WTC11 (cell line): ENCODE measurements at regions not wholly inside any gene's neighbourhood (a gene's known extent, or its start where the extent isn't known, plus 50 kb on each side); places are given as distances from the start of the nearest gene placed in this dataset.

Experiments
- ATAC-seq: fragments of 200-7000 bp; cut with Tn5 transposase; 2 replicates; pipeline ENCODE4 v1.10.0; 2021; ENCODE audit warnings: mild to moderate bottlenecking, moderate library complexity
- CTCF ChIA-PET: fragments of 300-600 bp; sonication (Branson Sonifier 250); formaldehyde crosslinking; loops from one replicate; lab custom pipeline; 2021; ENCODE audit warnings: antibody characterized with exemption; lab: Charles Lee
- POLR2A ChIA-PET: fragments of 350-600 bp; sonication (Branson Sonifier 250); formaldehyde crosslinking; loops from one replicate; lab custom pipeline; 2021; ENCODE audit warnings: antibody characterized with exemption; lab: Charles Lee
- DNase-seq: peaks from one replicate; pipeline ENCODE4 v3.0.0; 2021; ENCODE audit warnings: low spot score
- H3K27ac Mint-ChIP-seq: 2 replicates; pipeline ENCODE4 v1.8.0; 2021; ENCODE audit warnings: mixed read lengths
- H3K27me3 Mint-ChIP-seq: 2 replicates; pipeline ENCODE4 v1.8.0; 2021; ENCODE audit warnings: low read depth, mild to moderate bottlenecking, moderate library complexity, mixed read lengths
- H3K36me3 Mint-ChIP-seq: 2 replicates; pipeline ENCODE4 v1.8.0; 2021; ENCODE audit warnings: mixed read lengths
- H3K4me1 Mint-ChIP-seq: 2 replicates; pipeline ENCODE4 v1.8.0; 2022; ENCODE audit warnings: mixed read lengths
- H3K4me3 Mint-ChIP-seq: 2 replicates; pipeline ENCODE4 v1.8.0; 2021; ENCODE audit warnings: mild to moderate bottlenecking, moderate library complexity, mixed read lengths
- H3K9me3 Mint-ChIP-seq: 2 replicates; pipeline ENCODE4 v1.8.0; 2021; ENCODE audit warnings: mixed read lengths
- ELF4 ChIP-seq: sonication (generic); formaldehyde crosslinking; IDR thresholded peaks from 2 replicates; pipeline ENCODE4 v1.8.1; 2022; ENCODE audit warnings: low read depth, mild to moderate bottlenecking, moderate library complexity, missing genetic modification reagents
- ERG ChIP-seq: fragments of 250-450 bp; sonication (Bioruptor Pico); IDR thresholded peaks from 2 replicates; pipeline ENCODE4 v1.8.0; 2021; ENCODE audit warnings: mild to moderate bottlenecking
- FOXJ3 ChIP-seq: sonication (generic); formaldehyde crosslinking; IDR thresholded peaks from 2 replicates; pipeline ENCODE4 v1.9.0; 2021; ENCODE audit warnings: missing genetic modification reagents, mild to moderate bottlenecking, borderline replicate concordance
- GTF2I ChIP-seq: fragments of 250-450 bp; sonication (Bioruptor Pico); conservative IDR thresholded peaks from 2 replicates; pipeline ENCODE4 v1.4.0; 2021; ENCODE audit warnings: mild to moderate bottlenecking
- IRF1 ChIP-seq: sonication (generic); formaldehyde crosslinking; IDR thresholded peaks from 2 replicates; pipeline ENCODE4 v1.8.0; 2023; ENCODE audit warnings: missing genetic modification reagents
- JAZF1 ChIP-seq: fragments of 250-450 bp; sonication (Bioruptor Pico); IDR thresholded peaks from 2 replicates; pipeline ENCODE4 v1.9.0; 2021; ENCODE audit warnings: moderate library complexity, mild to moderate bottlenecking, inconsistent platforms
- MYBL2 ChIP-seq: sonication (generic); formaldehyde crosslinking; IDR thresholded peaks from 2 replicates; pipeline ENCODE4 v1.8.1; 2023; ENCODE audit warnings: mild to moderate bottlenecking, moderate library complexity, missing genetic modification reagents
- NFE2L1 ChIP-seq: sonication (generic); formaldehyde crosslinking; IDR thresholded peaks from 2 replicates; pipeline ENCODE4 v1.8.1; 2023; ENCODE audit warnings: missing genetic modification reagents
- RORB ChIP-seq: fragments of 250-450 bp; sonication (Bioruptor Pico); IDR thresholded peaks from 2 replicates; pipeline ENCODE4 v1.9.0; 2021; ENCODE audit warnings: mild to moderate bottlenecking
- ZNF121 ChIP-seq: sonication (generic); formaldehyde crosslinking; IDR thresholded peaks from 2 replicates; pipeline ENCODE4 v1.8.0; 2023; ENCODE audit warnings: missing genetic modification reagents
- ZNF317 ChIP-seq: sonication (generic); formaldehyde crosslinking; IDR thresholded peaks from 2 replicates; pipeline ENCODE4 v1.8.1; 2023; ENCODE audit warnings: low read depth, mild to moderate bottlenecking, moderate library complexity, missing genetic modification reagents, borderline replicate concordance
- ZNF416 ChIP-seq: fragments of 250-450 bp; sonication (Bioruptor Pico); IDR thresholded peaks from 2 replicates; pipeline ENCODE4 v1.9.0; 2021; ENCODE audit warnings: mild to moderate bottlenecking, inconsistent platforms
- ZNF532 ChIP-seq: fragments of 250-450 bp; sonication (Bioruptor Pico); IDR thresholded peaks from 2 replicates; pipeline ENCODE4 v1.9.0; 2021; ENCODE audit warnings: mild to moderate bottlenecking, borderline replicate concordance
- TF ChIP-seq, protein P1 (sequence below): sonication (generic); formaldehyde crosslinking; IDR thresholded peaks from 2 replicates; pipeline ENCODE4 v1.8.0; 2022; ENCODE audit warnings: mild to moderate bottlenecking, missing genetic modification reagents
- TF ChIP-seq, protein P2 (sequence below): fragments of 250-450 bp; sonication (Bioruptor Pico); IDR thresholded peaks from 2 replicates; pipeline ENCODE4 v1.9.0; 2021; ENCODE audit warnings: mild to moderate bottlenecking

GRCh38 chr6:71079677-71080076 is 122.8 kb upstream of the B3GAT2 start:
- DNase-seq (no peak), ATAC-seq (no peak)
- H3K4me1 Mint-ChIP-seq, result no peaks in the 10 kb centered on the region
- peaks cover 9% of the 10 kb centered on the region for H3K36me3 Mint-ChIP-seq
- no peak overlapping the region for H3K27ac Mint-ChIP-seq
- no peaks in the 10 kb centered on the region; the same call in 1 of the 2 replicates for H3K27me3 Mint-ChIP-seq
- ChIA-PET CTCF (no interaction called here), POLR2A (no interaction called here)
- TF ChIP-seq, protein P1, sequence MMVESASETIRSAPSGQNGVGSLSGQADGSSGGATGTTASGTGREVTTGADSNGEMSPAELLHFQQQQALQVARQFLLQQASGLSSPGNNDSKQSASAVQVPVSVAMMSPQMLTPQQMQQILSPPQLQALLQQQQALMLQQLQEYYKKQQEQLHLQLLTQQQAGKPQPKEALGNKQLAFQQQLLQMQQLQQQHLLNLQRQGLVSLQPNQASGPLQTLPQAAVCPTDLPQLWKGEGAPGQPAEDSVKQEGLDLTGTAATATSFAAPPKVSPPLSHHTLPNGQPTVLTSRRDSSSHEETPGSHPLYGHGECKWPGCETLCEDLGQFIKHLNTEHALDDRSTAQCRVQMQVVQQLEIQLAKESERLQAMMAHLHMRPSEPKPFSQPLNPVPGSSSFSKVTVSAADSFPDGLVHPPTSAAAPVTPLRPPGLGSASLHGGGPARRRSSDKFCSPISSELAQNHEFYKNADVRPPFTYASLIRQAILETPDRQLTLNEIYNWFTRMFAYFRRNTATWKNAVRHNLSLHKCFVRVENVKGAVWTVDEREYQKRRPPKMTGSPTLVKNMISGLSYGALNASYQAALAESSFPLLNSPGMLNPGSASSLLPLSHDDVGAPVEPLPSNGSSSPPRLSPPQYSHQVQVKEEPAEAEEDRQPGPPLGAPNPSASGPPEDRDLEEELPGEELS, result no peak
- TF ChIP-seq MYBL2 (CRISPR knock-in tag) (no peak), JAZF1 (CRISPR knock-in tag) (no peak), IRF1 (no peak), ZNF532 (no peak), FOXJ3 (CRISPR knock-in tag) (no peak), NFE2L1 (CRISPR knock-in tag) (no peak), RORB (CRISPR knock-in tag) (no peak), ELF4 (CRISPR knock-in tag) (no peak), ZNF416 (CRISPR knock-in tag) (no peak), ZNF121 (CRISPR knock-in tag) (no peak), ERG (no peak), ZNF317 (CRISPR knock-in tag) (no peak)
- TF ChIP-seq, protein P2, sequence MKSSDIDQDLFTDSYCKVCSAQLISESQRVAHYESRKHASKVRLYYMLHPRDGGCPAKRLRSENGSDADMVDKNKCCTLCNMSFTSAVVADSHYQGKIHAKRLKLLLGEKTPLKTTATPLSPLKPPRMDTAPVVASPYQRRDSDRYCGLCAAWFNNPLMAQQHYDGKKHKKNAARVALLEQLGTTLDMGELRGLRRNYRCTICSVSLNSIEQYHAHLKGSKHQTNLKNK, result no peak
- no peak overlapping the region for H3K4me3 Mint-ChIP-seq
- H3K9me3 Mint-ChIP-seq, result peaks cover 24% of the 10 kb centered on the region

- ChIA-PET CTCF (no interaction called here), POLR2A (no interaction called here)
- no peak overlapping the region for H3K4me3 Mint-ChIP-seq
- H3K27ac Mint-ChIP-seq, result no peak overlapping the region
- peaks cover 9% of the 10 kb centered on the region for H3K36me3 Mint-ChIP-seq
- H3K27me3 Mint-ChIP-seq, result no peaks in the 10 kb centered on the region; the same call in 1 of the 2 replicates
- TF ChIP-seq GTF2I (CRISPR knock-in tag) (no peak), IRF1 (no peak)
- peaks cover 23% of the 10 kb centered on the region for H3K9me3 Mint-ChIP-seq
- no peak for DNase-seq
- H3K4me1 Mint-ChIP-seq, result no peaks in the 10 kb centered on the region
- ATAC-seq, result no peak
Measured at GRCh38 chr6:71080133-71080532, 123.3 kb upstream of the B3GAT2 start.
